Body of pancreas (tissue), 4 donors: ENCODE measurements at regions not wholly inside any gene's neighbourhood (a gene's known extent, or its start where the extent isn't known, plus 50 kb on each side); places are given as distances from the start of the nearest gene placed in this dataset.

Experiments
- CTCF ChIP-seq, 7 experiments: fragments of 450-650 bp in 4 of 7; fragments of 200-600 bp in 3 of 7; sonication (generic) in 3 of 7; IDR thresholded peaks; one replicate each; pipeline ENCODE4 v1.5.1; 2016 to 2019; ENCODE audit warnings: antibody characterized with exemption in 7 of 7
- POLR2A ChIP-seq, 3 donors: fragments of 450-650 bp; IDR thresholded peaks; one replicate each; pipeline ENCODE4 v1.6.1; 2016; ENCODE audit warnings: antibody characterized with exemption in 3 of 3, mild to moderate bottlenecking in 2 of 3

GRCh38 chr6:1494671-1495070 lies 105.3 kb downstream of the FOXF2 start:
- TF ChIP-seq CTCF (IDR thresholded peaks at IDR 0.05), result no peak
- TF ChIP-seq POLR2A (IDR thresholded peaks at IDR 0.05), result no peak
